GM18907 (cell line): ENCODE measurements at regions not wholly inside any gene's neighbourhood (a gene's known extent, or its start where the extent isn't known, plus 50 kb on each side); places are given as distances from the start of the nearest gene placed in this dataset.
"Not testable (repeated sequence)": the region's sequence is repeated elsewhere in the genome, so short reads cannot be mapped to it uniquely, and the experiment has no call there.

ENCODE experiments used
- ATAC-seq: cut with Tn5 transposase; IDR thresholded peaks from one replicate; pipeline ENCODE4 v1.9.1; 2021; ENCODE audit warnings: mild to moderate bottlenecking, moderate library complexity; ENCODE audit not compliant: unreplicated experiment

DNA sequence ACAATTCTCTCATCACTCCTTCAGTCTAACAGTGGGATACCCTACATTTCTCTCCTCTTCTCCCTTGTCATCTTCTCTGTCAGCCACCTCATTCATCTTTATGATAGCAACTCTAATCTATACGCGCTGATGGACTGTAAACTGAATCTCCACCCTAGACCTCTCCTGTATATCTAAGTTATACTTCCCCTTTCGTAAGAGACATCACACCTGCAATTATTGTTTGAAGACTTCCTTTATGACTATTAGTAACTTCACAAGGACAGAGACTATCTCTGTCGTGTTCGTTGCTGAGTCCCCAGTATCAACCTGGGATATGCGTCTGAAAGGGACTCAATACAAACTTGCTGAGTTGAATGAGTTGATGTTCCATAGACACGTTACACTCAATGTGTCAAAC, 263.2 kb downstream of the IRS1 start:
- no peak for ATAC-seq

DNA sequence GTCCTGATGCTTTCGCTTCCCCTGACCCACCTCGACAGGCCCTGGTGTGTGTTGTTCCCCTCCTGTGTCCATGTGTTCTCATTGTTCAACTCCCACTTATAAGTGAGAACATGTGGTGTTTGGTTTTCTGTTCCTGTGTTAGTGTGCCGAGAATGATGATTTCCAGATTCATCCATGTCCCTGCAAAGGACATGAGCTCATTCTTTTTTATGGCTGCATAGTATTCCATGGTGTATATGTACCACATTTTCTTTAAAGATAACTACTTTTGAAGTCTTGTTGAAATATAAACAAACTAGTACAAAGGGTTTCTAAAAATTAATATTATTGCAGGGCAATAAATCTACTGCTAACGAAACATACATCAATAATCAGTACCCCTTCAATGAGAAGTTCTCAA, 266.6 kb downstream of the IRS1 start:
- ATAC-seq: not testable (repeated sequence)

DNA sequence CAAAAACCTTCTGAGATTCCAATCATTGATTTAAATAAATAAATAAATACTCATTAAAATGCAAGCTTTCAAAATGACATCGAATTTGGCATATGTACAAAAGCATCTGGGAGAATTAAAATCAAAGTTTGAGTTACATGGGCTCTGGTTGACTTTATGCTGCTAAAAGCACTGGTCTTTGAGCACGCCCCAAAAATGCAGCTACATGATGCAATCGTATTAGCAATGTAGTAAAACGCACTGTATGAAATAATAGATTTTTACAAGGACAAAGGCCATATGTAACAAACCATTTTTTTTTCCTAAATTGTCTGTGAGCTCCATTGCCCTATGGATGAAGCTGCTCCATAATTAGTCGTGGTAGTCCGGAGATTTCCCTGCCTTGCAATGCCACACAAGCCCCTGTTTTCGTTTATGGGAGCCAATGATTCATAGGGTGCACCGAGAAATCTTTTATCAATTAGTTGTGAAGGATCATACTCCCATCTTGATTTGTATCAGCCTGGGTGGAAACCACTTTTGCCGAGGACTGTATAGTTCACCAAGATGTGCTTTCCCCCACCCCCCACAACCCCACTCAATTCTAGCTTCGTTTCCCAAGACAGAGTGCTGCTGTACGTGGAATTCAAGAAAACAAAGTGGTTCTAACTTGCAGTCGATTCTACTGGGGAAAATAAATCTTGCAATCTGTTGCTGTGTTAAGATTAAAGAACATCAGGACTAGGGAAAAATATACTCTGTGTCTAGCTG, 268.4 kb downstream of the IRS1 start:
- ATAC-seq: no peak

DNA sequence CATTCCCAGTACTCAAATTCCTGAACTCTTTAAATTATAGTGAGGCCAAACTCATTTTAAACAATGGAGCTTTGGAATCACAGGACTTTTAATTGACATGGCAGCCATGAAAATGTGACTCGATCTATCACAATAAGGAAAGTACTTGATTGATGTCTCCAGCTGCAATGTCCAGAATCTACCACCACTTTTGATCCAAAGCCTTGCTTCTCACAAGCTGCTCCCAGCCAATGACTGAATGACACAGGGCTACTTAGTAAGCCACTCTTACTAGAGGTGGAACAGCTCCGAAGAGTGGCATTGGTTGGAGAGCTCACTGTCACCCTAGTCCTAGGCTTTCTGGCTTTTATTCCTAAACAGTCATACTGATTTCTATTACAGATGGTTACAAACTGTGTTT, 270.1 kb downstream of the IRS1 start:
- ATAC-seq: no peak

DNA sequence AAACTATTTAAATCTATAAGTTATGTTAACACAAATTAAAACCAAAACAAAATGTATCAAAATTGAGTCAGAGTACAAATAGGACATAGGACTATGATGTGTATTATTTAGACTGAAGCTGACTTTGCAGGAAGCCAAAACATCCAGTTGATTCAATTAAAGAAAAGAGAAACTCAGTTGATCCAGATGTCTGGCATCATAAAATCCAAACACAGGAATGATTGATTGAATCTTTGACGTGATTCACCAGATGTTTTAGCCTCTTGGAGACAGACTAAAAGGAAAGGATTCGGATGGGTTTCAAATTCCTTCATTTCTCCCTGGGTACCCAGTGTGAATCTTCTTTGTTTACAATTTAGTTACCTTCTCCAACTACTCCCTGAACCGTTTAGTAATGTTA, 272.9 kb downstream of the IRS1 start:
- no peak for ATAC-seq

DNA sequence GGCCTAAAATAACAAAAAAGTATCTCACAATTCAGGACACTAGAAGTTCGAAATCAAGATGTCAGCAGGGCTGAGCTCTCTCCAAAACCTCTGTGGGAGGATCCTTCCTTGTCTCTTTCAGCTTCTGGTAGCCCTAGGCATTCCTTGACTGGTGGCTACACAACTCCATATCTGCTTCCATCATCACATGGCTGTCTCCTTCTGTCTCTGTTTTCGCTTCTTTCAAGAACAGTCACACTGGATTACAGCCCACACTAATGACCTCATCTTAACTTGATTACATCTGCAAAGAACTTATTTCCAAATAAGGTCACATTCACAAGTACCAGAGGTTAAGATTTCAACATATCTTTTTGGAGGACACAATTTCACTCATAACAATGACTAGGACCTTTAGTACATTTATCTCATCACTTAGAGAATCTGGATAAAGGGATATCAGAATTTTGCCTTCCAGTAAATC, 275.2 kb downstream of the IRS1 start:
- no peak for ATAC-seq

DNA sequence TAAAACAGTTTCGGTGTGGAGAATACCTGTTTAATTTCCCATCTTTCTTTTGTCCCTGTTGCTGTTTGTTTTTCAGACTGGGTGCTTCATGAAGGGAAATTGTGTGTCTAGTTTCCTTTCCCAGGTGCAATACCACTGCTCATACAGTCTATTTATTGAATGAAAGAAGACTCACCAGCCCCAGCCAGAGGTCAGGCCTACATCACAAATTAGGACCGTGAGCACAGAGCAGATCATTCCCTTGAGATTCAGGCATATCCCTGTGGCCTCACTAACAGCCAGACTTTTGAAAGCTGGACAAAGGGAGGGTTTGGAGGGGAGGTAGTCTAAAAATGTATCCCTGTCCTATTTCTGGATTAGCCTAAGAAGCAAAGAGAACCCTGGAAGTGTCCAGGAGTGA, 278.9 kb downstream of the IRS1 start:
- ATAC-seq: no peak

DNA sequence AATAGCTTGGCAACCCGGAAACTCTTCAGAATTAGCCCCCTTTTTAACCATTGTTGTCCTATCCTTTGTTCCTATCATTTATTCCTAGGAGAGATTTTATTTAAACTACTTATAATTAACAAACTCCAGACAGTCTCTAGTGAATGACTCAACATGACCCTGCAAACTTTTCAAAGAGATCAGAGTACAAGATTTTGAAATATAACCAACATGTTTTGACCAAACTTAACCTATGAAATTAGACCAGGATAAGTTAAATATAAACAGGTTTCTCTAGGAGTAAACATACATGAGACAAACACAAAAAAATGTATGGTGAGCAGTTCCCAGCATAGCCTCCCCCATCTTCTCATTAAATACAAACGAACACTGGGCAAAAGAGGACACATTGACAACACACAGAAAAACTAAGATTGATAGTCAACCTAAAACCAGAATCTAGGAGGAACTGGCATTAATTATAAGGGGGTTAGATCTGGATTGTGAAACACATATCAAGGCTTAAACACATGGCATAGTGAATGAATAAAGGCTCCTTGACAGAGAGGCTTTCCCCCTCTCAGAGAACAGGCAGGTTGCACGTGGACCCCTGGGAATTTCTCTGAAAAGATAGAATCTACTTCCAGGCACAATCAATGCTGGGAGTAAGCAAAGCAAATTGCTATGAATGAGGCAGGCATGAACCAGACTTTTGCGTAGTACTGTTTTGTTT, 284.1 kb downstream of the IRS1 start:
- ATAC-seq: no peak

DNA sequence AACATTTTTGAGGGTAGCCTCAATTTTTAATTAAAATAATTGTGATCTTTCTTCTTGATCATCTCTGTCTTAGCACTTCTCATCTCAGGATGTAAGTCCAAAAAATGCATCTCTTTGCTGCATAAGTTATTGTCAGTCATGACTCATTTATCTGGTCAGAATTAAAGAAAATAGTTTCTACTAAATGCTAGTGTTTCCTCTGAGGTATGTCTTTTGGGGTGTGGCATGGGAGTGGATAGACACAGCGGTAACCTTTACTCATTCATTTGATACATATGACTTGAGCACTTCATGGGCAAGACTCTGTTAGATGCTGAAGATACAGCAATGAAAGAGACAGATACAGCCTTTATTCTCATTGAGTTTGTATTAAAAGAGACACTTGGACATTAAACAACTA, 284.7 kb downstream of the IRS1 start:
- ATAC-seq: no peak

DNA sequence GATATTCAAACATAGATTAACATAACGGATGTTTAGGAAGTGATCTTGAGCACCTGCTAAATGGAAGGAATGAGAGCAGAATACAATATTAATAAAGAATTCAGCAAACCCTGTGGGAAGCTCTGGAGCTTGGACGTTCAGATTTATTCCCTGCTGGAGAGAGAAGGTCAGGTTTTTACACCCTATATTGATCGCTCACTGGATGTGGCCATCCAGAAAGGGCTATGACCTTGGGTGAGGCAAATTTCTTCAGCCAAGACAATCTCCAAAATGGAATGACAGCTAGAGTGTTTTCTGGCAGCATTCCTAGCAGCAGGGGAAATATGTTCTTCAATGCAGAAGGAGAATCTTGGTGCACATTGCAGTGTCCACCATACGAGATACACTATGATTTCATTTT, 288.3 kb downstream of the IRS1 start:
- no peak for ATAC-seq

DNA sequence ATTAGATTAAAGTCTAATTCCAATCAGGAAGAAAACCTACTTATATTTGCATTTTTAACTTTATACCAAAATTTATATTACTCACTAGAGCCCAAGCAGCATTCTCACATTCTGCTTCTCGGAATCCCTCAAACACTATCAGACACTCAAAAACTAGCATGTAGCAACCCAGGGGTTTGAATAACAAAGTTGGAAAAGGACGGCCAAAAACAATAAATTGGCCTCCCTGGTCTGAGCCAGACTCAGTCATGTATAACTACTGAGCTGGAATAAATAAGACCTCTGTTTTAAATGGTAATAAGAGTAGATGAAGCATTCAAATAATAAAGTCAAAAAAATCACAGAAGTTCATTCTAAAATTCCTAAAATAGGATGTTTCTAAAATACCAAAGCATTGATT, 290.9 kb downstream of the IRS1 start:
- ATAC-seq: no peak

DNA sequence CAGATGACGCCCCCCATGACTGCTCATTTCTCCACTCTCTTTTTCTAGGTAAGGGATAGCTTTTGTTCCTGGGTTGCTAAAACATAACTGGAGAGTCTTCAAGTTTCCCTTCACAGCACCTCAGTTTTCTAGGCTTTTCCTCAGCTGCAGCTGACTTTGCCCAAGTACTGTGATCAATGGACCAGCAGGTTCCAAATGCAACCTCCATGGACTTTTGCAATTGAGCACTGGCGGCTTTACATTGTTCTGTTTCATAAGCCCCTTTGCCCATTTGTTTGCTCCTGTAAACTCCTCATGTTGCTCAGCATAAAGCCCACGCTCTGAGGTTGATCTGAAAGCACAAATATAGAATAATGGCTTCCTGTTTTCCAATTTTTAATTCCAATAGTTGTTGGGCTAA, 291.6 kb downstream of the IRS1 start:
- no peak for ATAC-seq

DNA sequence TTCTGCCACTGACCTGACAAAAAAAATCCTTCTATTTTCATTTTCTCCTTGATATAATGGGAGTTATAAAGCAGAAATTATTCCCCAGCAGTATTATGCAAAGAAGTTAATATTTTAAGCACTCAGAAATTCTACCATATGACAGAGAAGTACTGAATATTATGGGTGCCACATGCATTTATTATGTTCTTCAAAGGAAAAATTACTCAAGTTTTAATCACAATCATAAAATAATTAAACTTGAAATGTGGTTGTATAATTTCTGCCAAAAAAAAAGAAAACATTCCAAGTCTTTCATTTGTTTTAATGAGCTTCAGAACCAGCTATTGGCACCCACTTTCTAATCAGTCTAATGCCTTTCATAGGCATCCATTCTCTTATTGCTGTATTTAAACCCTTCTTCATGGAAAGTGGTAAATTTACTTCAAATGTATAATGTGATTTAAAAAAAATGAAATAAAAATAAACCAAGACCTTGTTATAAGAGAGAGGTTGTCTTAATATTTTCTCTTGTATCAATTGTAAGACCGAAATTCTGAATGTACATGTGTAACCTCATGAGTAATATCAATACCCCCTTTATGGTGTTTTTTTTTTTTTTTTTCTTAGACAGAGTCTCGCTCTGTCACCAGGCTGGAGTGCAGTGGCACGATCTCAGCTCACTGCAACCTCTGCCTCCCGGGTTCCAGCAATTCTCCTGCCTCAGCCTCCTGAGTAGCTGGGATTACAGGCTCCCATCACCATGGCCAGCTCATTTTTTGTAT, 302.3 kb downstream of the IRS1 start:
- ATAC-seq: no peak

DNA sequence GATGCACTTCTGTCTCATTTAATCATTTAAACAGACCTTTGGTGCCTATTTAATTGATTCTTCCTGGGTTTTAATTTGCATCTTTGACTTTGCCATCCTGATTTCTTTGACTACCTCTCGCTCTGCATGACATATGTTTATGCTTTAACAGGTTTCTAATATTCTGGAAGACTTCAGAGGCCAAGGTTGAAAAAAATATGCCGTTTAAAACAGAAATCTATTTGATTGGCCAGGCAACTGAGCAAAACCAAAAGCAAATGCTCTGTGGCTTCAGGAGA, 303.4 kb downstream of the IRS1 start:
- ATAC-seq: no peak

DNA sequence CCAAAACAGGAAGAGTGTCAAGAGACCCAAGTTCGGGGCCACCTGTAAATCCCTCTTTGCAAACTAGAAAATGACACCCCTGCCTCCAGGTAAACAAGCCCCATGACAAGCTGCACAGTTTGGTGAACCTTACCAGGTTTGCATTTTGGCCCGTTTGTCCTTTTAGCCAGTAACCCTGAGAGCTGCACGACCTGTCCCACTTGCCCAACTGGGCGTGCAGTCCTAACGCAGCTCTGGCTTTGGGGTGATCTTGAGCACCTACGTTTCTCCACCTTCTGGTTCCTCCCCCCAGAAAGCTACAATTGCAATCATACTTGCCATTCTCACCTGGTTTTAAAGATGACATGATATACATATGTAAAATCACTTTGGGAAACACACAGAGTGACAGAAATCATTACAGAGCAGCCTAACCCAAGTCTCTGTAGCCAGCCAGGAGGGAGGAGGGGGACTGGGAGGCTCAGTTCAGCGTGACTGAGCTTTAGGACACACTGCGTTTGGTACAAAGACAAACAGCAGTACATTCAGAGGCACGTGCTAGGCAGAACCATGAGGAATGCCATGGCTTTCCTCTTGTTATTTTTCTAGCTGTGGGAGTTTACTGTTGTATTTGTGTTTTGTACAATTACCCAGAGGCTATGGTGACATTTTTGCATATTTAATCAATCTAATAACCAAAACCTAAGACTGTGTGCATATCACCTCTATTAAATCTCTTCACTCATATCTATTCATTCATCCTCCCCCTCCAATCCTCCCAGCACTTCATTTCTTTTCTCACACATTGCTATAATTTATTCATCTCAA, 304.0 kb downstream of the IRS1 start:
- ATAC-seq: no peak

DNA sequence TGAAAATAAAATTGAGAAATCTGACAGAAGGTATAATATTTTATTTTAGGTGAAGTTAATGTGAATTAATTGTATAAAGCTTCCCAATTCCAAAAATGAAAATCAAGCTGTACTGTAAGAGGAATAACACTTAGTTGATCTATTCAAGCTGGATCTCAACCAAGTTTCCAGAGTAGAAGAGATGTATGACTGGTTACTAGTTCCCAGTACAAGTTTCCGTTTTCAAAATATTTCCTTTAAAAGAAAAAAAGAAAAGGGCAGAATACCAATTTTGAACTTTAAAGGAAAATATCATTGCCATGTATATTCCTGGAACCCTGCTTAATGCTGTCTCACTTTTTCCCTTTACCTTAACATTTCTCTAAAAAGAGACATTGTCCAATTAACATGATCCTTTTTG, 308.5 kb downstream of the IRS1 start:
- ATAC-seq: no peak

DNA sequence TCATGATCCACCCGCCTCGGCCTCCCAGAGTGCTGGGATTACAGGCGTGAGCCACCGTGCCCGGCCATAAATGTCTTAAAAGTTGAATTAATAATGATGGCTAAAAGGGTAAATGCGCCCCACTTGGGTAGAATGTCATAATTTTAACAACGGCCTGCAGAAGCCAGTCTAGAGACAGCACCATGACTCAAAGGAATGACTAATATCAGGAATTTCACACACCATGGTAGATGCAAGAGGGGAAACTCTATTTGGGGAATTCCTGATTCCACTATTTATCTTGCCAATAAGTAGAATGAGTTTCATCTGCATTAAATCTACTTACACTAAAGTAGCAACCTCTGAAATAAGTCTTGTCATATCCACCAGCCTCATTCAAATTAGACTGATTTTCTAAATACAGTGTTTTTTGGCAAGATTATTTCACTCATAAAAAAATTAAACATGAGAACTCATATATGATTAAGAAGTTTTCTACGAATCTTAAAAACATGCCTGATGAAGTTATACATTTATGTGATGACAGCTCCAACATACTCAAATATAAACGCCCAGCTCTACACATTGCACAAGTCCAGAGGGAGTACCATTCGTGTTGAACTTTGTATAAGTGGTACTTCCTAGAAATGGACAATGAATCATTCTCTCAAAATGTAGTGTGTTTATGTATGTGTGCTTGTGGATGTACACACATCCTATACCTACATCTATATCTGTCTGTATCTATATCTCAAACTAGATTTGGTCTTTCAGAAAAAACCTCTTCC, 309.7 kb downstream of the IRS1 start:
- peak; percentile 64 for ATAC-seq

DNA sequence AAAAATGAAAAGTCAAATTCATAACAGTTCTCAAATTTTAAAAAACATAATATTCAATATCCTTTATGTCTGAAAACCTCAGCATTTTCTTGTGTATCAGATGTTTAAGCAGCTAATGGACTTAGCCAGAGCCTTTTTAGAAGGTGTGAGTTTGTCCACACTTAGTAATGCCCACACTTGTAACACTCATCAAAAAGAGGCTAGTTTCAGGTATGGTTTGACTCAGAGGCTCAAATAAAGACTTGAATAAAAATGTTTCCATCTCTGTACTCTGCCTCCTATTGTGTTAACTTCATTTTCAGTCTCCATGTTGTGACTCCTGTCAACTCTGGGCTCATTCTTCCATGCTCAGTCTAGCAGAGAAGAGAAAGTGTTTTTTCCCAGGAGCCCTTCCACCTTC, 311.6 kb downstream of the IRS1 start:
- ATAC-seq: no peak

DNA sequence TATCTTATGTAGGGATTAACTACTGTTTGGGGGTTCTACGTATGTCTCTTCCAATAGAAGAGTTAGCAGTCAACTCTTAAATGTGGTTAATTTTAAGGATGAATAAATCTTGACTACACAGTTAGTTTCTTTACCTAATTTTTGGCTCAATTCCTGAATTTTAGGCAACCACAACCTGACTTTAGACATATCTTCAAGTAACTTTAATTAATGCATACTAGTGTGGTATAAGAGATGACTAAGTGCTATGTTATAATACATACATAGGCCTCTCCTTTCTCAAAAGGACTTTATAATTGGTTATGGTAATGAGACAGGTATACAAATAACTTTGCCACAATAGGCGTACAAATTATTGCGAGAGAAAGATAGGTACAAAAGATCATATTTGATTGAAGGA, 312.0 kb downstream of the IRS1 start:
- no peak for ATAC-seq

DNA sequence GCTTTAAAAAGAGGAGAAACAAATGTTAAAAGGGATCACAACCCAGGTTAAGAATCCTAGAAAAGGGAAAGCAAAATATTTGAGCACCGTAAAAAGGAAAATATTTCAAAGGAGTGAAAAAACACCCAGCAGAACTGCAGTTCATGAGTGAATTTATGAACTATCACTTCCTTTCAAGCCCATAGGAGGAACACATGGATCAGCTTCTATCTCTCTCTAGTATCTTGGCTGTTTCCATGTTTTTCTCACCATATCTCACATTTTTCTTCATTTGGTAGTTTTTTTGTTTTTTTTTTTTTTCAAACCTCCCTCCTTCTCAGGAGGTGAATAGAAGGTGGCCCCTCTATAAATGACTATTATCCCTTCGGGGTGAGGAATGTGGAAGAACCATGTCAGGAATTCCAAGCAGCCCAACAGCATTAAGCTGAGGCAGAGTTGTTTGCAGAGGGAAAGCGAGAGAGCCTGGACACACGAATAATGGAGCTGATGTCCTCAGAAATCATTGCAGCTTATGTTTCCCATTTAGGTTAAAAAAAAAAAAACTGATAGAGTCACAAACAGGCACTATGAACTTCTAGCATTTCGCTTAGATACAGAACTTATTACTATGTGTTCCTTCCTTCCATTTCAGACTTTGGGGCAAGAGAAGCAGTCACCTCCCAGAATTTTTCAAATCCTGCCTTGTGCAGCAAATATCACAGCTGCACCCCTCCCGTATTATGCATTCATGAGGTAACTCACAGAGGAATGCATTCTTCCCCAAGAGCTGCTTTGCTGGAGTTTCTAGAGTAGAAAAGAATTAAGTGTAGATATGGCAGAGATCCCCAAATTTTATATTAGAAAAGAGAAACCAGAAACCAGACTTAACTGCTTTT, 315.6 kb downstream of the IRS1 start:
- no peak for ATAC-seq
